Upper lobe of left lung (tissue), 4 donors: ENCODE measurements at regions not wholly inside any gene's neighbourhood (a gene's known extent, or its start where the extent isn't known, plus 50 kb on each side); places are given as distances from the start of the nearest gene placed in this dataset.

Experiments
- POLR2A ChIP-seq, 4 donors: fragments of 450-650 bp; IDR thresholded peaks; one replicate each; pipeline ENCODE4 v1.5.1; 2016 to 2017; ENCODE audit warnings: antibody characterized with exemption in 4 of 4, mild to moderate bottlenecking in 2 of 4
- TF ChIP-seq, protein P1 (sequence below), 6 experiments: fragments of 450-650 bp in 4 of 6; fragments of 200-600 bp in 2 of 6; sonication (generic) in 2 of 6; IDR thresholded peaks; one replicate each; pipeline ENCODE4 v1.5.1; 2016 to 2019; ENCODE audit warnings: antibody characterized with exemption in 6 of 6

DNA sequence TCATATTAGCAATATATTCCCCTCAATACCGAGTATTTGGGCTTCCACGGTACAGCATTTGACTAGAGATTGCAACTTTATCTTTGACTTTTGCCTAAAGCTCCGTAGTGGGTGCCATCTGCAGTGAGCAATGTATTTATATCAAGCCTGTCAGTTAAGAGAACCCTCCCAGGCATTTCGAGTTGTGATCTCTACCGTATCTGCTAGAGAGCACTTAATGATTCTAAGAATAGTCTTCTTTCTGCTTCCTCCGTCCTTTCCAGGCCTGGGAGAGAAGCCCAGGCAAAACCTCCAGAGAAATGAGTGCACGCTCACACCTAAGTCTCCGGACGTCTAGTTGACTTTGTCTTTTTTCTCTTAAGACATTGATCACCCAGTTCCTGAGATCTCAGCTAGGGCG lies 210.6 kb downstream of the KLF6 start:
- TF ChIP-seq, protein P1, sequence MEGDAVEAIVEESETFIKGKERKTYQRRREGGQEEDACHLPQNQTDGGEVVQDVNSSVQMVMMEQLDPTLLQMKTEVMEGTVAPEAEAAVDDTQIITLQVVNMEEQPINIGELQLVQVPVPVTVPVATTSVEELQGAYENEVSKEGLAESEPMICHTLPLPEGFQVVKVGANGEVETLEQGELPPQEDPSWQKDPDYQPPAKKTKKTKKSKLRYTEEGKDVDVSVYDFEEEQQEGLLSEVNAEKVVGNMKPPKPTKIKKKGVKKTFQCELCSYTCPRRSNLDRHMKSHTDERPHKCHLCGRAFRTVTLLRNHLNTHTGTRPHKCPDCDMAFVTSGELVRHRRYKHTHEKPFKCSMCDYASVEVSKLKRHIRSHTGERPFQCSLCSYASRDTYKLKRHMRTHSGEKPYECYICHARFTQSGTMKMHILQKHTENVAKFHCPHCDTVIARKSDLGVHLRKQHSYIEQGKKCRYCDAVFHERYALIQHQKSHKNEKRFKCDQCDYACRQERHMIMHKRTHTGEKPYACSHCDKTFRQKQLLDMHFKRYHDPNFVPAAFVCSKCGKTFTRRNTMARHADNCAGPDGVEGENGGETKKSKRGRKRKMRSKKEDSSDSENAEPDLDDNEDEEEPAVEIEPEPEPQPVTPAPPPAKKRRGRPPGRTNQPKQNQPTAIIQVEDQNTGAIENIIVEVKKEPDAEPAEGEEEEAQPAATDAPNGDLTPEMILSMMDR (IDR thresholded peaks at IDR 0.05): no peak
- TF ChIP-seq POLR2A (IDR thresholded peaks at IDR 0.05): no peak
